ENCODE measurements at regions not wholly inside any gene's neighbourhood (a gene's known extent, or its start where the extent isn't known, plus 50 kb on each side); places are given as distances from the start of the nearest gene placed in this dataset.

DNA sequence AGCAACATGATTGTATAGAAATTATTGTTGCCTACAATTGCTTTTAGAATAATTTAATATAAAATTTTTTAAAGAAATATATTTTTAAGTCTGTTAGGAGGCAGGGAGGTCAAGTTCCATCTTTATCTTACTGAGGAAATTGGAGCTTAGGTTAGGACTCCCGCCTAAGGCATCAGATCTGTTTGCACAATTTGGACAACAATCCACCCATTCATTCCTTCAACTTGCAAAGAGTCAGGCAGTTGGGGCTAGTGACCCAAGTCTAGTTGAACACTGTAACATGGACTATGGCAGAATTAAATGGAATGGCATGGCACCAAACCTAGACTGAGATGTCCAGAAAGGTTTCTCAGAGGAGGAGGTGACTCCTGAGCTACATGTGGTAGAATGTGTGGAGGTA, 149.4 kb upstream of the SETMAR start:
- TF ChIP-seq, protein P1, sequence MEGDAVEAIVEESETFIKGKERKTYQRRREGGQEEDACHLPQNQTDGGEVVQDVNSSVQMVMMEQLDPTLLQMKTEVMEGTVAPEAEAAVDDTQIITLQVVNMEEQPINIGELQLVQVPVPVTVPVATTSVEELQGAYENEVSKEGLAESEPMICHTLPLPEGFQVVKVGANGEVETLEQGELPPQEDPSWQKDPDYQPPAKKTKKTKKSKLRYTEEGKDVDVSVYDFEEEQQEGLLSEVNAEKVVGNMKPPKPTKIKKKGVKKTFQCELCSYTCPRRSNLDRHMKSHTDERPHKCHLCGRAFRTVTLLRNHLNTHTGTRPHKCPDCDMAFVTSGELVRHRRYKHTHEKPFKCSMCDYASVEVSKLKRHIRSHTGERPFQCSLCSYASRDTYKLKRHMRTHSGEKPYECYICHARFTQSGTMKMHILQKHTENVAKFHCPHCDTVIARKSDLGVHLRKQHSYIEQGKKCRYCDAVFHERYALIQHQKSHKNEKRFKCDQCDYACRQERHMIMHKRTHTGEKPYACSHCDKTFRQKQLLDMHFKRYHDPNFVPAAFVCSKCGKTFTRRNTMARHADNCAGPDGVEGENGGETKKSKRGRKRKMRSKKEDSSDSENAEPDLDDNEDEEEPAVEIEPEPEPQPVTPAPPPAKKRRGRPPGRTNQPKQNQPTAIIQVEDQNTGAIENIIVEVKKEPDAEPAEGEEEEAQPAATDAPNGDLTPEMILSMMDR (conservative IDR thresholded peaks at IDR 0.05; ENCODE audit: low read depth, low read length), result no peak
- TF ChIP-seq EZH2 (IDR thresholded peaks at IDR 0.05; ENCODE audit: borderline replicate concordance, low read depth, low read length, poor library complexity, severe bottlenecking), result no peak
